Mesendoderm (in vitro differentiated cells): ENCODE measurements at regions not wholly inside any gene's neighbourhood (a gene's known extent, or its start where the extent isn't known, plus 50 kb on each side); places are given as distances from the start of the nearest gene placed in this dataset.
A peak's percentile ranks its signal among the peaks of the same experiment; 100 is the strongest.

Source experiments
- DNase-seq: peaks from one replicate; pipeline ENCODE4 v3.0.0; 2013
- H2AK5ac ChIP-seq: 2 replicates; pipeline ENCODE4 v1.6.1; 2013; ENCODE audit warnings: low read length, inconsistent platforms
- H2BK120ac ChIP-seq: 2 replicates; pipeline ENCODE4 v1.6.1; 2013; ENCODE audit warnings: low read depth, mild to moderate bottlenecking, low read length, moderate library complexity, mixed read lengths
- H2BK15ac ChIP-seq: replicated peaks from 2 replicates; pipeline ENCODE4 v1.6.1; 2013; ENCODE audit warnings: low read depth, mild to moderate bottlenecking, moderate library complexity
- H2BK5ac ChIP-seq: 2 replicates; pipeline ENCODE4 v1.6.1; 2013; ENCODE audit warnings: low read length, inconsistent platforms
- H3K18ac ChIP-seq: 2 replicates; pipeline ENCODE4 v1.6.1; 2013; ENCODE audit warnings: mild to moderate bottlenecking, low read length, mixed read lengths
- H3K23ac ChIP-seq: one replicate; pipeline ENCODE4 v1.6.1; 2013; ENCODE audit warnings: low read length
- H3K27ac ChIP-seq: 2 replicates; pipeline ENCODE4 v1.5.1; 2013; ENCODE audit warnings: low read depth, mild to moderate bottlenecking, inconsistent platforms, low read length, moderate library complexity
- H3K27me3 ChIP-seq: 2 replicates; pipeline ENCODE4 v1.6.1; 2013; ENCODE audit warnings: low read length, control low read depth, mild to moderate bottlenecking, inconsistent platforms; ENCODE audit not compliant: insufficient read depth, poor library complexity
- H3K36me3 ChIP-seq: 2 replicates; pipeline ENCODE4 v1.6.1; 2013; ENCODE audit warnings: low read length, inconsistent platforms; ENCODE audit not compliant: control insufficient read depth, insufficient read depth
- H3K4ac ChIP-seq: one replicate; pipeline ENCODE4 v1.6.1; 2013; ENCODE audit warnings: low read depth, mild to moderate bottlenecking, low read length, moderate library complexity
- H3K4me1 ChIP-seq: 2 replicates; pipeline ENCODE4 v1.6.1; 2013; ENCODE audit warnings: low read depth, low read length, inconsistent platforms; ENCODE audit not compliant: control insufficient read depth
- H3K4me2 ChIP-seq: 2 replicates; pipeline ENCODE4 v1.6.1; 2013; ENCODE audit warnings: low read length
- H3K4me3 ChIP-seq: 2 replicates; pipeline ENCODE4 v1.5.1; 2013; ENCODE audit warnings: mild to moderate bottlenecking, low read length
- H3K56ac ChIP-seq: one replicate; pipeline ENCODE4 v1.6.1; 2013; ENCODE audit warnings: low read length
- H3K79me1 ChIP-seq: 2 replicates; pipeline ENCODE4 v1.6.1; 2013; ENCODE audit warnings: low read length, inconsistent platforms
- H3K79me2 ChIP-seq: 2 replicates; pipeline ENCODE4 v1.6.1; 2013; ENCODE audit warnings: mild to moderate bottlenecking, low read length; ENCODE audit not compliant: control insufficient read depth, insufficient read depth
- H3K9ac ChIP-seq: 2 replicates; pipeline ENCODE4 v1.6.1; 2013; ENCODE audit warnings: low read length, inconsistent platforms
- H4K5ac ChIP-seq: one replicate; pipeline ENCODE4 v1.6.1; 2013; ENCODE audit warnings: low read length
- H4K8ac ChIP-seq: one replicate; pipeline ENCODE4 v1.6.1; 2013; ENCODE audit warnings: low read depth, mild to moderate bottlenecking, control low read depth, low read length, moderate library complexity
- WGBS: extraction: QIAGEN DNeasy Blood & Tissue Kit; methylation state at CpG from one replicate; pipeline ENCODE4 v1.1.7; 2013; ENCODE audit warnings: low lambda C conversion rate, missing lambda C conversion rate; ENCODE audit not compliant: insufficient coverage; ENCODE audit errors: extremely low coverage; 5-methylcytosine and 5-hydroxymethylcytosine counted together

- no peak overlapping the region for H2BK15ac ChIP-seq
- H2BK5ac ChIP-seq = no peak overlapping the region
- no peak overlapping the region for H4K8ac ChIP-seq
- no peak overlapping the region for H3K9ac ChIP-seq
- no CpG with 5 or more reads among the region's 5 CpGs for WGBS
- H2BK120ac ChIP-seq = no peak overlapping the region
- no peak overlapping the region for H3K4me2 ChIP-seq
- H4K5ac ChIP-seq = no peak overlapping the region
- no peak overlapping the region for H3K23ac ChIP-seq
- no peaks in the 10 kb centered on the region for H3K36me3 ChIP-seq
- H3K27ac ChIP-seq = no peak overlapping the region
- H3K4me3 ChIP-seq = no peak overlapping the region
- H3K18ac ChIP-seq = no peak overlapping the region
- no peak overlapping the region for H3K4ac ChIP-seq
- H3K27me3 ChIP-seq = no peaks in the 10 kb centered on the region
- H3K79me1 ChIP-seq = no peaks in the 10 kb centered on the region
- H3K4me1 ChIP-seq = no peaks in the 10 kb centered on the region
- H3K56ac ChIP-seq = no peak overlapping the region
- no peaks in the 10 kb centered on the region for H3K79me2 ChIP-seq
- H2AK5ac ChIP-seq = no peak overlapping the region
- no peak for DNase-seq
Measured at GRCh38 chr3:182671942-182672341, 121.4 kb upstream of the ATP11B start.

- Histone ChIP-seq H2BK5ac (no peak overlapping the region), H3K23ac (no peak overlapping the region), H3K9ac (no peak overlapping the region), H2BK15ac (no peak overlapping the region), H3K4ac (no peak overlapping the region), H3K79me1 (no peaks in the 10 kb centered on the region), H3K18ac (no peak overlapping the region), H3K4me2 (no peak overlapping the region), H3K4me1 (no peaks in the 10 kb centered on the region), H4K8ac (no peak overlapping the region), H3K56ac (no peak overlapping the region), H3K4me3 (no peak overlapping the region), H3K27me3 (no peaks in the 10 kb centered on the region), H4K5ac (no peak overlapping the region), H3K27ac (no peak overlapping the region), H2AK5ac (no peak overlapping the region), H3K36me3 (no peaks in the 10 kb centered on the region), H2BK120ac (no peak overlapping the region), H3K79me2 (no peaks in the 10 kb centered on the region)
- DNase-seq = no peak
- no CpG with 5 or more reads among the region's 3 CpGs for WGBS
Measured at GRCh38 chr3:182673336-182673735, 120.0 kb upstream of the ATP11B start.

- no peak overlapping the region for H3K27ac ChIP-seq
- DNase-seq = peak; percentile 80
- H3K4ac ChIP-seq = peak overlapping the region; percentile 93
- peak overlapping the region; percentile 48 for H3K4me3 ChIP-seq
- no peak overlapping the region for H2AK5ac ChIP-seq
- H2BK120ac ChIP-seq = peak overlapping the region; percentile 13
- H3K79me1 ChIP-seq = no peaks in the 10 kb centered on the region
- H4K5ac ChIP-seq = no peak overlapping the region
- no CpG with 5 or more reads among the region's 80 CpGs for WGBS
- H3K18ac ChIP-seq = peak overlapping the region; percentile 97
- peak overlapping the region; percentile 66 for H3K4me2 ChIP-seq
- H3K36me3 ChIP-seq = no peaks in the 10 kb centered on the region
- no peak overlapping the region for H3K23ac ChIP-seq
- no peaks in the 10 kb centered on the region for H3K4me1 ChIP-seq
- no peaks in the 10 kb centered on the region for H3K27me3 ChIP-seq
- H3K79me2 ChIP-seq = no peaks in the 10 kb centered on the region
- peak overlapping the region; percentile 75 for H2BK15ac ChIP-seq
- peak overlapping the region; percentile 87 for H4K8ac ChIP-seq
- peak overlapping the region; percentile 61 for H3K9ac ChIP-seq
- H2BK5ac ChIP-seq = no peak overlapping the region
- H3K56ac ChIP-seq = peak overlapping the region; percentile 79
Measured at GRCh38 chr3:182682263-182683241, 110.8 kb upstream of the ATP11B start.

- H3K27ac ChIP-seq = no peak overlapping the region
- DNase-seq = peak; percentile 79
- WGBS = no CpG with 5 or more reads among the region's 5 CpGs
Measured at GRCh38 chr3:182683453-182683852, 109.9 kb upstream of the ATP11B start.

DNA sequence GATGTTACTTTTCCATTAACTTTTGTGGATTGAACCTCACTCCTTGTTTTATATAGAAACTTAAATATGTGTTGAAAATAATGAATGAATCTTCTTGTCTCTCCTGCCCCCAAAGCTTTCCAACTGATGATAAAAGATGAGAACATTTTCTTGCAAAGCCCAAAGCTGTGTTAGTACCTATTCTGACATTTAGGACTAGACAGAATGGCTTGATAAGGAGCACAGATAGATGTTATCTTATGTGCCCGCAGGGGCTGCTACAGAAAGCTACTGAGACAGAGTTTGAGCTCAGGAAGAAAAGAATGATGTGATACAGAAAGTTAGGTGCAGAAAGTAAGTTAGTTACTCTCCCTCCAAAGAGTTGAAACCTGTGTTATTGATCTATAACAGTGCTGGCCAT is 109.4 kb upstream of the ATP11B start:
- WGBS = no CpG with 5 or more reads among the region's 1 CpG
- H2BK15ac ChIP-seq = no peak overlapping the region

More at GRCh38 chr3:182683453-182683852, 109.9 kb upstream of the ATP11B start:
- Histone ChIP-seq H2BK5ac (no peak overlapping the region), H3K4me2 (no peak overlapping the region), H3K9ac (no peak overlapping the region), H3K4me1 (no peaks in the 10 kb centered on the region), H4K8ac (no peak overlapping the region), H3K79me1 (no peaks in the 10 kb centered on the region), H4K5ac (no peak overlapping the region), H2BK120ac (no peak overlapping the region), H3K27me3 (no peaks in the 10 kb centered on the region), H3K79me2 (no peaks in the 10 kb centered on the region), H3K36me3 (no peaks in the 10 kb centered on the region), H2AK5ac (no peak overlapping the region), H3K56ac (no peak overlapping the region), H3K4ac (no peak overlapping the region), H3K18ac (no peak overlapping the region), H2BK15ac (no peak overlapping the region), H3K23ac (no peak overlapping the region), H3K4me3 (no peak overlapping the region)

More for the DNA sequence above, 109.4 kb upstream of the ATP11B start:
- Histone ChIP-seq H2AK5ac (no peak overlapping the region), H3K23ac (no peak overlapping the region), H3K4me2 (no peak overlapping the region), H3K36me3 (no peaks in the 10 kb centered on the region), H3K4me3 (no peak overlapping the region), H3K18ac (no peak overlapping the region), H3K27ac (no peak overlapping the region), H3K27me3 (no peaks in the 10 kb centered on the region), H3K9ac (no peak overlapping the region), H3K79me1 (no peaks in the 10 kb centered on the region), H4K8ac (no peak overlapping the region), H3K4ac (no peak overlapping the region), H3K4me1 (no peaks in the 10 kb centered on the region), H2BK5ac (no peak overlapping the region), H4K5ac (no peak overlapping the region), H3K79me2 (no peaks in the 10 kb centered on the region), H2BK120ac (no peak overlapping the region), H3K56ac (no peak overlapping the region)
- DNase-seq = peak; percentile 15
